ENCODE measurements at regions not wholly inside any gene's neighbourhood (a gene's known extent, or its start where the extent isn't known, plus 50 kb on each side); places are given as distances from the start of the nearest gene placed in this dataset.

DNA sequence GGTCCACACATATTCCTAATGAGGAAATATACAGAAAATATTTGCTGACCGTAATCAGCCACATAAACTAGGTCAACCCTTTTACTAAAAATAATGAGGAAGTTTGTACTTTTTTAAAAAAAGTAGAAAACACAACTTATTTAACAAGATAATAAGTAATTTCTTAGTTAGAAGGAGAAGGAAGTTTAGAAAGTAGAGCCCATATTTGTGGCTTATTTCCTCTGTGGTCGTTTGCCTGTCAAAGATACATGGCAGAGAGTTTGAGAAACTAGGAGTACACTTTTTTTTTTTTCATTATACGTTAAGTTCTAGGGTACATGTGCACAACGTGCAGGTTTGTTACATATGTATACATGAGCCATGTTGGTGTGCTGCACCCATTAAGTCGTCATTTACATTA lies 1205.2 kb upstream of the MIR17HG start:
- no peak for DNase-seq (ENCODE audit: low read depth)

GRCh38 chr13:90154311-90154960 lies 1193.1 kb upstream of the MIR17HG start:
- peak; percentile 17 for DNase-seq (ENCODE audit: low read depth)

DNA sequence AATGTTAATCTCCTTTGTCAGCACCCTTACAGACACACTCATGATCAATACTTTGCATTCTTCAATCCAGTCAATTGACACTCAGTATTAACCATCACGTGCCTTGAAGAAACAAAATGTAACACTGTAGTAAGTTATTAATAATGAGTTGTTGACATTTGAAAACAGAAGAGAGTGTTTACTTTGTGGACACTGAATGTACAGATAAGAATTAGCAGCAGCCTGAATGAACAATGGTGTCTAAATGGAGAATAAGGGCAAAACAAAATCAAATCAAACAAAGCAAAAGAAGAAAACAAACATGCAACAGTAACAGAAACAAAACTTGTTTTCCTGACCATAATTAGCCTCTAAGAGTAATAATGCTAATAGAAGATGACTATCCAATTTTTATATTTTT lies 1191.1 kb upstream of the MIR17HG start:
- no peak for DNase-seq (ENCODE audit: low read depth)

- no peak for DNase-seq (ENCODE audit: low read depth)
These were observed 1178.5 kb upstream of the MIR17HG start for GRCh38 chr13:90168953-90169352.

- DNase-seq (ENCODE audit: low read depth), result no peak
These were observed 1177.3 kb upstream of the MIR17HG start for GRCh38 chr13:90170208-90170607.

DNA sequence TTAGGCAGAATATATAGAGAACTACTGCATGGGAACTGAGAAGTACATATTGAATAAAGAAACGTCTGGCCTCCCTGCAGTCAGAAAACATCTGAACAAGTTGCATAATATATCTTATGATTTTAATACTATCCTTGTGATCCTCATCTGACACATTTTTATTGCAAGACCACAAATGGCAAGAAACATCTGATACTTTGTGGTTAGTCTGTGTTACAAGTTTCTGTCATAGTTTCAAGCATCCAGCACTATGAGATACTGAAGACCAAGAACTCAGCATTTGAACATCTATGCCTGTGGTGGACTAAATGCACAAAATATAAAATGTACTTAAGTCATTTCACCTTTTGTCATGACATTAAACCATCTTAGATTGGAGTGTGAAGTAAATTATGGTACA lies 1175.8 kb upstream of the MIR17HG start:
- no peak for DNase-seq (ENCODE audit: low read depth)

GRCh38 chr13:90177512-90177911 lies 1170.0 kb upstream of the MIR17HG start:
- DNase-seq (ENCODE audit: low read depth), result no peak

DNA sequence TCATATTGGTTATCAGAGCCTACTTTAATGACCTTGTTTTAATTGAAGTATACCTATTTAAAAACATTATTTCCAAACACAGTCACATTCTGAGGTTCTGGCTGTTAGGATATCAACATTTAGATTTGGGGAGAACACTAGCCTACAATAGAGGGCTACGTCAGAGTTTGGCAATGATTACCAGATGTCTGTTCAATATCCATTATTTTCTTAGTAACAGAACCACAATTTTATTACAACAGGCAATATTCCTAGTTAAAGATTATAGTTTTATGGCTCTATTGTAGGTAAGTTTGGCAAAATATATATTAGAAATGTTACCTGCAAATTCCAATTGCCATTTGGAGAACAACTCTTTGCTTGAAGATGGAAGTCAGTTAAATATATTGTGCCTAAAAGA lies 1163.1 kb upstream of the MIR17HG start:
- no peak for DNase-seq (ENCODE audit: low read depth)

DNA sequence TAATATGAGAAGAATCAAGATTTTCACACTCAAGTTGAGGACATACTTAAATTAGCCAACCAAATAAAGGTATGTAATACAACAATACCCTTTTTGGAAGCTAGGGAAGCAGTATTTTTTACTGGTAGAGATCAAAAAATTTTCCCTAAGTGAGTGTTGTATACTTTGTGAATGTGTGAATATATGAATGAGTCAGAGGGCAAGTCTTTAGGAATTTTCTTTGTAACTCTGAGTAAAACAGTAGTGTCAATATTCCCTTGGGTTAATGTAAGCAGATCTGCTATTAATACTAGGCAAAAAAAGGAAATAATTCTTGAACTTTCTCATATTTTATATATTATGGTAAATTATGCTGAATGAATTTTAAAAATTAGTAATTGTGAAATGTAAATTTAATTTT lies 1161.8 kb upstream of the MIR17HG start:
- peak; percentile 5 for DNase-seq (ENCODE audit: low read depth)

- DNase-seq (ENCODE audit: low read depth), result no peak
These were observed 1159.8 kb upstream of the MIR17HG start for GRCh38 chr13:90187478-90188350.

DNA sequence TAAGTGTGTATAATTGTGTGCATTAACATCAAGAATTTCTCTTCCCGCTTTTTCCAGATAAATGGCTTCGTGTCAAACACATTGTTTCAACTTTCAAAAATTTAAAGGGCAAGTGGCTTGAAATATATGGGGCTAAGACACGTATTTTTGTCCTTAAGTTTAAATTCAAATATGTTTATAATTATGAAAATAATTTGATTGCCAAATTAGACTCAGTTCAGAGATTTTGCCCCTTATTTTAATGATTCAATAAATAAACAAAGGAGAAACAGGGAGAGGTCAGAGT lies 1159.2 kb upstream of the MIR17HG start:
- DNase-seq (ENCODE audit: low read depth), result no peak

- peak; percentile 48 for DNase-seq (ENCODE audit: low read depth)
These were observed 1149.8 kb upstream of the MIR17HG start for GRCh38 chr13:90197722-90198121.

DNA sequence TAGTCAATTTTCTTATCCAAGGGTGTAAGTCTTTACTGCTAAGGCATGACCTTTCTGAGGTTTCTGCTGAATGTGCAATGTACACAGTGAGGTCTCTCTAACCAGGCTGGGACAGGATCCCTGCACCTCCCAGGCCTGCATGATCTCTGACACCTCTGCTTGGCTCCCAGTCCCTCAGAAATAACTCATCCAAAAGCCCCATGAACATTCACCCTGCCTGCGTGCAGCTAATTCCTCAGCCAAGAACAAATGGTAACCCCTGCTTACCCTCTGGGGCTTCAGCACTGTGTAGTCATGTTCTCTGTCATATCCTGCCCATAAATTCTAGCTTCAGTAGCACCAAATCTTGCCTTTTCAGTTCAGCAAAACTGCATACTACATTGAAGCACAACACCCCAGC lies 1146.3 kb upstream of the MIR17HG start:
- DNase-seq (ENCODE audit: low read depth), result peak; percentile 36

DNA sequence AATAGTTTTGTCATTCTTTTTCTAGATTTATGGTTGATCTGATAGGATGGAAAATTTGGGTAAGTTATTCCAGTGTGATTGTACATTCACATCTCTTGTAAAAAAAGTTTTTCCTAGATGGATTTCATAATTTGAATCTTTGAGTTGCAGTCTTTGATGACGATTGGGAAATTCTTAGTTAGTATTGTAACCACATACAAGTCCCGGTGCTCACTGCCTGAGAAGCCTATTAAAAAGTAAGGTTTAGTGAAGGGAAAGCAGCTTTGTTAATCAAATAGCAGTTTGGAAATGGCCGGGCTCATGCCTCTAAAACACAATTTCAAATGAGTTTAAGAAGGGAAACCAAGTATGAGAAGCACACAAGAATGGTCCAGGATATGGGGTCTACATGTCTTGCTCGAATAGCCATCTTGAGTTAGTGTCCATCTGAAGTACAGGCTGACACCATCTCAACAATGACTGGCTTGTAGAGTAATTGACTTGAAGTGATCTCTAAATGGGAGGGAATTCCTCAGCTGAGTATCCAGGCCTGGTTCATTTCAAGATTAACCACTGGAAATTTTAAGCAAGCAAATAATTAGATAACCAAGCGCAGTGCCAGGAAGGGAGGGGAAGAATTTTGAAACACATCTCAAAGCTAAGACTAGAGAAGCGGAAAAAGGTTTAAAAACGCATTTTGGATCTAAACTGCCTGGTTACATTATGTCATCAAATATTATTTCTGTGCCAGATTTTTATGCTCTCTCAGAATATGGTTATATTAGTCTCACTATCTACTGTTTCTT lies 1145.6 kb upstream of the MIR17HG start:
- peak; percentile 8 for DNase-seq (ENCODE audit: low read depth)

- DNase-seq (ENCODE audit: low read depth), result peak; percentile 3
These were observed 1142.4 kb upstream of the MIR17HG start for GRCh38 chr13:90205081-90205480.

- no peak for DNase-seq (ENCODE audit: low read depth)
These were observed 1141.6 kb upstream of the MIR17HG start for GRCh38 chr13:90205911-90206310.

DNA sequence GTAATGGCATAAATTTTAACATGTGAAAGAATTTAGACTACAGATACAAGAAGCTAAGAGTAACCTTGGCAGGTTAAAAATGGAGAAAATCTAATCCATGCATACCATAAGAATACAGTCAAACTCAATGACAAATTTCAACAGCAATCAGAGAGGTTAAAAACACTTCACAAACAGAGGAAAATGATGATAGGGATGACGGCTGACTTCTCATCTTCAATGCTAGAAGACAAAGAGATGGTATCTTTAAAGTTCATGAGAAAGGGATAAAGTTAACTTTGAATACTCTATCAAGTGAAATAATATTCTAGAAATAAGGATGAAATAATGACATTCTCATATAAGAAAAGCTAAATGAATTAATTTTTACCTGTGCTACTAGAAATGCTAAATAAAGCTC lies 1130.2 kb upstream of the MIR17HG start:
- DNase-seq (ENCODE audit: low read depth), result no peak

DNA sequence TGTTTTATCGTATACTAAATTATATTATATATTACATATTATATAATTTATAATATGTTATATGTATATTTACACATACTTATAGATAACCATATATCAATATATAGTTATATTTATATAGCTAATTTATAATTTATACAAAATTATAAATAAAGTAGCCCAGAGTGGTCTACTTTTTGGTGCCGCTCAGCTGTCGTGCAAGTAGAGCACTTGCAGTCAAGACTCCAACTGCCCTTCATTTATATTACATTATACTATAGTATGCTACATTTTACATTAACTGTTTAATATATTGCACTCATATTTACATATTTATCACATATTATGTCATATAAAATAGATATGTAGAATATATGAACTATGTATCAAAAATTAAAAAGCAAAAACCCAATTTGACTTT lies 1124.7 kb upstream of the MIR17HG start:
- no peak for DNase-seq (ENCODE audit: low read depth)

- DNase-seq (ENCODE audit: low read depth), result no peak
These were observed 1117.2 kb upstream of the MIR17HG start for GRCh38 chr13:90230311-90230710.

DNA sequence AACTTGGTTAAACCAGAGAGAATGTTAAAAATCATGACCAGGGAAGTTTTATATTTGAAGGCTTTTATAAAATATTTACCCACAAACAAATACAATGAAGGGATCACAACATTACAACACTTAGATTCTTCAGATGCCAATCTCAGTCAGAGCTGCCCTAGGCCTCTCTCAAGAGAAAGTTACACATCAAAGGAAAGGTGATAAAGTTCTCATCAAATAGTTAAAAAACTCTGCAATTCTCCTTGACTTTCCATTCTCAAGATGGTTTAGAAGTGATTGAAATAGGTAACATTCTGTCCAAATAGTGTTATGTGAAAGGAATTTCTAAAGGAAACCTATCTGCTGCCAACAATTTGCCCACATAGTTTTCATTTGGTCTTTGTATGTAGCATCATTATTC lies 1115.2 kb upstream of the MIR17HG start:
- DNase-seq (ENCODE audit: low read depth), result peak; percentile 66

DNA sequence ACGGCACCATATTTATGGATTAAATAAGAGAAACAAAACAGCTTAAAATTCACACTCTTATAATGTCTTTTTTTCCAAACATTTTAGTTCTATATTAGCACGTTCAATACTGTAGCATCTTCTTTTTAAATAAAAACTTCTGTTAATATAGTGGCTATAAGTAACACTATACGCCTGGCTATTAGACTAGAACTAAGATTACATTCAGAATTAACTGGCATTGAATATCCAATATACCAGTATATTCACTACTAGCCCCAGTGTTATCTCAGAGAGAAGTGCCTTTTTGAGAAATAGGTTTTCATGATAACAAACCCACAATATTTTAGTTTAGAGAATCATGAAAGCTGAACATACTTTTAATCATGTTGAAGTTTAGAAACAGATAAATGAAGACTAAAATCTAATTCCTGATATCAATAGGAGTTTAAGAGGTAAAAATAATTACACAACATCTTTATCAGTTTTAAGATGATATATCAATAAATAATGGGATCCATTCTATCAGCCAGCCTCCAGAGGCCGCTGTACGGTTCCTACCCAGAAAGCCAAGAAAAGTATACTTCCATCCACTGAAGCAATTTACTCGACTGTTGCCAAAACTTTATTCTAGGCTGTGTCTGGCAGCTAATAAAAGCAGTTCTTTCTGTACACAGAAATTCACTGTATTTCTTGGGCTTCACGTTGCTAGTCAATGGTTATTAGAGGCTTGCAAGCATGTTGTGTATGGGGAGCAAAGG lies 1113.4 kb upstream of the MIR17HG start:
- no peak for DNase-seq (ENCODE audit: low read depth)

- DNase-seq (ENCODE audit: low read depth), result no peak
These were observed 1109.6 kb upstream of the MIR17HG start for GRCh38 chr13:90237852-90238251.

Data from renal cortical epithelial cell (primary cell).